ENCODE measurements at regions not wholly inside any gene's neighbourhood (a gene's known extent, or its start where the extent isn't known, plus 50 kb on each side); places are given as distances from the start of the nearest gene placed in this dataset.

- DNase-seq (ENCODE audit: low spot score): no peak
Measured at GRCh38 chr6:92827104-92827503, 592.3 kb downstream of the EPHA7 start.

GRCh38 chr6:92826633-92827032, 592.7 kb downstream of the EPHA7 start:
- no peak for DNase-seq (ENCODE audit: low spot score)

DNA sequence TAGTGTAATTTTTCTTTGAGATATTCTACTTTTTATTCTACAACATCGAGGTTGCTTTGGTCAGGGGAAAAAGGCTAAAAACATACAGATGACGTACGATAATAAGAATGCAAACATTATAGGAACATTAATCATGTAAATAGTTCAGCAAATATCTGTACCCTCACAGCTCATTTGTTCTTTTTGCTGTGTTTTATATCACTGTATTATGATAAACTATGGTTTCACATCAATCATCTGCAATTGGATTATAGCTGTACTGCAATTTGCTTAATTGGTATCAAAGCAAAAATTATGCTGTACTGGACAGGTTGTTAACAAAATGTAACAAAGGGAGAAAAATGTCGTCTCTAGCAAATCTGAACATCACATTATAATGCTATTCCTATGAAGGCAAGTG, 597.1 kb downstream of the EPHA7 start:
- no peak for DNase-seq (ENCODE audit: low spot score)

- DNase-seq (ENCODE audit: low spot score): no peak
Measured at GRCh38 chr6:92820601-92821000, 598.8 kb downstream of the EPHA7 start.

DNA sequence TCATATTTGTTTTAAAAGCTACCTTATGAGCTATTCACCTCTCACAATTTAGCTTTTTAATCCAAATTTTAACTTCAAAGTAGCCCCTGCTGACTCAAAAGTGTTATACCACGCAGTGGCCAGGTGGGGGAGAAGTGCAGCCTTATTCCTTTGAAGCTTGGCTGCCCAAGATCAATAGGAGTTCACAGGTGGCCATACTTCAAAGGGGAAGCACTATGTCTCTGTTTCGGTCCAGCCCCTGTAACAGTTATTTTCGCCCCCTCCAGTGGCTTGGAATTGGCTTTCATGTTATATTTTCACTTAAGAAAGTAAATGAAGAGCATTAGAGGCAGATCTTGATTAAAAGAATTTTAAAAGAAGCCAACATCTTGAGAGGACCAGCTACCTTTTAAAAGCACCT, 608.4 kb downstream of the EPHA7 start:
- peak; percentile 33 for DNase-seq (ENCODE audit: low spot score)

- no peak for DNase-seq (ENCODE audit: low spot score)
Measured at GRCh38 chr6:92806254-92806653, 613.1 kb downstream of the EPHA7 start.

DNA sequence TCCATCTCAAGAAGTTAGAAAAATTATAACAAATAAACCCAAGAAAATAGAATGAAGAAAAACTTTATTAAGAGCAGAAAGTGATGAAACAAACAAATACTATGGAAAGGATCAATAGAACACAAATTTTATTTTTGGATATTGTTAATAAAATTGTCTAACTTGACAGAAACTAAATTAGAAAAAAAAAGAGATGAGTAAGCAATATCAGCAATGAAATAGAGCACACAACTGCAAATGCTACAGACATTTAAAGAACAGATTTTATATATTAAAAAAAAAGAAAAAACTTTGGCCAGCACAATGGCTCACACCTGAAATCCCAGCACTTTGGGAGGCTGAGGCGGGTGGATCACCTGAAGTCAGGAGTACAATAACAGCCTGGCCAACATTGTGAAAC, 628.0 kb downstream of the EPHA7 start:
- no peak for DNase-seq (ENCODE audit: low spot score)

GRCh38 chr6:92790381-92790780, 629.0 kb downstream of the EPHA7 start:
- DNase-seq (ENCODE audit: low spot score): no peak

DNA sequence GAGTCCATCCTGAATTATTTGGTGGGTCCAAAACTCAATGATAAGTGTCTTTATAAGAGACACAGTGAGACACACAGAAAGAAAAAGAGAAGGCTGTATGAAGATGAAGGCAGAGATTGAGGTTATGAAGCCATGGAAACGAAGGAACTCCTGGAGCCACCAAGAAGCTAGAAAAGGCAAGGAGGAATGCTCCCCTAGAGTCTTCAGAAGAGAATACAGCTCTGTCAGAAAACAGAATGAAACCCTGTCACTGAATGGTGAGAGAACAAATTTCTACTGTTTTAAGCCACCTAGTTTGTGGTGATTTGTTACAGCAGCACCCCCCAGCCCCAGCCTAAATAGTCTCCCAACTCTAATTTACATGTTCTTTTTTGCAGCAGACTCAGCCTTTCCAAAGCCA, 635.1 kb downstream of the EPHA7 start:
- DNase-seq (ENCODE audit: low spot score): no peak

GRCh38 chr6:92779746-92780145, 639.6 kb downstream of the EPHA7 start:
- DNase-seq (ENCODE audit: low spot score): peak; percentile 66

GRCh38 chr6:92777146-92777740, 642.1 kb downstream of the EPHA7 start:
- peak; percentile 58 for DNase-seq (ENCODE audit: low spot score)

- no peak for DNase-seq (ENCODE audit: low spot score)
Measured at GRCh38 chr6:92770540-92770939, 648.8 kb downstream of the EPHA7 start.

DNA sequence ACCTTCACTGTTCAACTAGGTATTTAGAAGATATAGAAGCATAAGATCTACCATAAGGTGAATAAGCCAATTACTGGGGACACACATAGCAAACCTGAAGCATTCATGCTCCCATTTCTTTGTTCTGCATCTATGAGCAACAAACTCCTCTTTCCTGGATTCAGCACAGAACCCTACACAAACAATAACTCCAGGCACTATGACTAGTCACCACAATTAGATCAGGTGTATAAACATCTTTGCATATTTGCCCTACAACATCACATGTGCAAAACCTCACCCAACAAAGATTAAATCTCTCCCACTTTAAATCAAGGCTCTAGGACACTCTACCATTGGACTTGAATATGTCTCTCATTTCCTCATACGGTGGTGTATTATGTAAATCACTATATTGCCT, 652.3 kb downstream of the EPHA7 start:
- no peak for DNase-seq (ENCODE audit: low spot score)

GRCh38 chr6:92763680-92764079, 655.7 kb downstream of the EPHA7 start:
- DNase-seq (ENCODE audit: low spot score): peak; percentile 11

GRCh38 chr6:92763274-92763584, 656.1 kb downstream of the EPHA7 start:
- peak; percentile 62 for DNase-seq (ENCODE audit: low spot score)

DNA sequence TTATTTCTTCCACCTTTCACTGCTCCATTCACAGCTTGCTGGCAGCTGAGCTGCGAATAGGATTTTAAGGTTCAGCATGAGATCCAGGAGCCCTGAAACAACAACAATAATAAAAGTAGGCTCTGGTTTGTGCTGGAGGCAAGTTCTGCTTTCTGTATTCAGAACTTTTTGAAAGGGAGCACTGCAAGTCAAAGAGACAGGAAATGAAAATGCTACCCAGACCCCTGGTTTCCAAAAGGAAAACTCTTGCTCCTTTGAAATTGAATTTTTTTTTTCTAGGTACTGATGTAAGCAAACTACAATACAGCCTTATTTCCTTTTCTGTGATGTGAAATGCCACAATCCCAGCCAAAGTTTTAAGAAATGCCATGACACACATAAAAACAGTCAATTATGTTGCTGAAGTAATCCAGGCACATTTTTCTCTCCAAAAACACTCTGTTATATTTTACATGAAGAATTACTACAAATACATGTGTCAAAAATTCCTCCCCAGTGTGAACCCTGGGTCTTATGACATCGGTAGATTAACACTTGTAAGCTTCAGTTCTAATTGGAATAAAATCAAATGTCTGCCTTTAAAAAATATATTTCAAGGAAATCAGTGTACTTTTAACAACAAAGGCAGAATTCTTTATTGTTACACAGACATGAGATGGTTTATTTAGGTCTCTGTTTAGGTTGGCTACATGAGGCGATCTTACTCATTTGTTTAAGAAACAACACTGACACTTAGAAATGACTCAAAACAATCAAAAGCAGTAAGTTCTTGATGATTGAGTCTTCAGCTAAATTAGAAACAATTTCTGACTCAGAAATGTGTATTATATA, 656.7 kb downstream of the EPHA7 start:
- DNase-seq (ENCODE audit: low spot score): peak; percentile 63

DNA sequence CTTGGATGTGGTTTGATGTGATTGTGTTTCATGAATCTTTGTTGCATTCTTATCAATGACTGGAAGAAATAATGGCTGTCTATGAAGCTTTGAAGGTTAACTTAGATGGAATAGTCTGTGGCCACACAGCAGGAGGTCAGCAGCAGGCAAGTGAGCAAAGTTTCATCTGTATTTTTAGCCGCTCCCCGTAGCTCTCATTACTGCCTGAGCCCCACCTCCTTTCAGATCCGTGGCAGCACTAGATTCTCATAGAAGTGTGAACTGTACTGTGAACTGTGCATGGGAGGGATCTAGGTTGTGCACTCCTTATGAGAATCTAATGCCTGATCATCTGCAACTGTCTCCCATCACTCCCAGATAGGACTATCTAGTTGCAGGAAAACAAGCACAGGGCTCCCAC, 660.2 kb downstream of the EPHA7 start:
- DNase-seq (ENCODE audit: low spot score): no peak

DNA sequence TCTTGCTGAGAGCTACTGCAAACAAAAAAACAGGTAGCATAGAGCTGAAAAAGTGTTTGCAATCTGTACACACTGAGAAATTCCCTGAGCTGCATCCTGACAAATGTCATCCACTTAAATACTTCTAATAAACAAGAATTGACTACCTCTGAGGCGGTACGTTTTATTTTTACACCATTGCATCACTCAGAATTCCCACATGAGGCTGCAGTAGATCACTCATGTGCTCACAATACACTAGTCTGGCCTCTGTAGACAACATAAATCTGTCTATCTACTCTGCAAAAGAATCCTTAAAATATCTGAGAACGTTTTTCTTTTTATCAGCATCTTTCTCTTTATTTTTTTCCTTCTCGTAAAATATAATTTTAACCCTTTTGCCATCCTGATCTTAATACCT, 661.4 kb downstream of the EPHA7 start:
- no peak for DNase-seq (ENCODE audit: low spot score)

DNA sequence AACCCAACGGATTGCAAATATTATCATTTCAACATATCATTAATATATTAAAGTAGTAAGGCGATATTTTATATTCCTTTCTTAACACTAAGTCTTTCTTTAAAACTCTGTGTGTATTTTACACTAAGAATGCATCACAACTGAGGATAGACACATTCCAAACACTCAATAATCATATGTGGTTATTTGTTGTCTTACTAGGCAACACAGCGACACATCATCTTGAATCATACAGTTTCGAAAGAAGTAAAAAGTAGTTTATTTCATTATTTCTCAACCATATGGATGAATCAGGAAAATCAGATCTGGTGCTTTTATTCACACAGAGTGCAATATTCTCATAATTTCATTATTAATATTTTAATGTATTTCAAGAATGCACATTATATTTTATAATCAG, 662.4 kb downstream of the EPHA7 start:
- no peak for DNase-seq (ENCODE audit: low spot score)

DNA sequence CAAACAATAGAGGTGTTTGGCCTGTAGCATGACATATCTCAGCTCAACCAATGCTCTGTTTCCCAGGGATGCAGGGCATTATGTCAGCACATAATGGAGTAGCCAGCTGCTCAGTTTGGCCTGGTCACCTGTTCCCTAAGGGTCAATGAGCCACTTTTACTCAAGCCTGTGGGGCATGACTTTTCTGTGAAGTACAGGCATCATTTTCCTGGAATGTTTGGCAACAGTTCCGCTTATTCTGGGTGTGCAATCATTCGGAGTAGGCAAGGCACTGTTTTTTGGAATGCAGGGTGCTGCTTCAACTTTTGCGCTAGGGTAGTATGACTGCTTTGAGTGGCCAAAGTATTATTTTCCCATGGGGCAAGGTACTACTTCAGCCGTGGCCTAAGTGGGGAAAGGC, 665.4 kb downstream of the EPHA7 start:
- DNase-seq (ENCODE audit: low spot score): no peak

GRCh38 chr6:92752114-92752513, 667.2 kb downstream of the EPHA7 start:
- no peak for DNase-seq (ENCODE audit: low spot score)

DNA sequence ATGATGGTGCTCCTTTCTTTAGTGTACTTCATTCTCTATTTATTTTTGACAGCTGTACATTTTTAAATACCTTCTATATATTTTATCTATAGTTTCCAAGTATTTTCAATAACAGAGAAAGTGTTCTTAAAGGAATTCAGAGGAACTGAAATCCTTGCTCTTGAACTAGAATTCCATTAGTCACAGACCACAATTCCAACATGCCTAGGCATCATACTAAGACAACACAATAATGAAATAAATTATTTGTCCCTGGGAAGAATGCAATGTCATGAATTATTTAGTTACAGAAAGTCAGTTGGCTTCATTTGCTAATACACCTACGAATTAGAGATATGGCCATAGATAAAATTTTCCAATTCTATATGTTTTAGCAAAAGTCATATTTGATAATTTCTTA, 671.2 kb downstream of the EPHA7 start:
- no peak for DNase-seq (ENCODE audit: low spot score)

DNA sequence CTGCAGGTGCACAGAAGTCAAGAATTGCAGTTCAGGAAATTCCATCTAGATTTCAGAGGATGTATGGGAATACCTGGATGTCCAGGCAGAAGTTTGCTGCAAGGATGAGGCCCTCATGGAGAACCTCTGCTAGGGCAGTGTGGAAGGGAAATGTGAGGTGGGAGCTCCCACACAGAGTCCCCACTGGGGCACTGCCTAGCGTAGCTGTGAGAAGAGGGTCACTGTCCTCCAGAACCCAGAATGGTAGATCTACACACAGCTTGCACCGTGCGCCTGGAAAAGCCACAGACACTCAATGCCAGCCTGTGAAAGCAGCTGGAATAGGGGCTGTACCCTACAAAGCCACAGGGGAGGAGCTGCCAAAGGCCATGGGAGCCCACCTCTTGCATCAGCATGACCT, 681.4 kb downstream of the EPHA7 start:
- DNase-seq (ENCODE audit: low spot score): no peak
